SK-N-SH (cell line): ENCODE measurements at regions not wholly inside any gene's neighbourhood (a gene's known extent, or its start where the extent isn't known, plus 50 kb on each side); places are given as distances from the start of the nearest gene placed in this dataset.
A peak's percentile ranks its signal among the peaks of the same experiment; 100 is the strongest.

Experiments
- CTCF ChIA-PET: fragments of 300-600, 350-600 bp; formaldehyde crosslinking; extraction: SDS; loops from one replicate; lab custom pipeline; 2021; lab: Yijun Ruan, JAX
- POLR2A ChIA-PET: fragments of 350-600 bp; sonication (Branson Sonifier 250); formaldehyde crosslinking; extraction: SDS; loops from one replicate; lab custom pipeline; 2020; ENCODE audit warnings: antibody characterized with exemption, inconsistent platforms; lab: Yijun Ruan, JAX
- DNase-seq: peaks from one replicate; pipeline ENCODE4 v3.0.0; 2012
- H2AFZ ChIP-seq: fragments of 200-600 bp; sonication (generic); 2 replicates; pipeline ENCODE4 v1.8.1; 2016; ENCODE audit warnings: antibody characterized with exemption, mild to moderate bottlenecking, low read depth
- H3F3A ChIP-seq: fragments of 200-600 bp; sonication (generic); replicated peaks from 2 replicates; pipeline ENCODE3; 2016; ENCODE audit warnings: antibody characterized with exemption, mild to moderate bottlenecking; ENCODE audit not compliant: insufficient read depth
- H3K27ac ChIP-seq, 2 experiments: fragments of 200-500 bp in 1 of 2; fragments of 200-600 bp in 1 of 2; sonication (Bioruptor generic) in 1 of 2; sonication (generic), shearing (Covaris generic) in 1 of 2; 2 replicates each; pipeline versions ENCODE4 v1.5.1 to v1.6.1; 2014 to 2016; ENCODE audit warnings: low read depth in 2 of 2, inconsistent platforms in 1 of 2, low read length in 1 of 2, mild to moderate bottlenecking in 1 of 2, mixed read lengths in 1 of 2
- H3K27me3 ChIP-seq: fragments of 200-600 bp; sonication (generic), shearing (Covaris generic); 2 replicates; pipeline ENCODE4 v1.6.1; 2016; ENCODE audit warnings: mixed run types; ENCODE audit not compliant: insufficient read depth
- H3K36me3 ChIP-seq, 2 experiments: fragments of 200-500 bp in 1 of 2; fragments of 200-600 bp in 1 of 2; sonication (Bioruptor generic) in 1 of 2; sonication (generic) in 1 of 2; replicated peaks in 1 of 2; 2 replicates each; pipeline versions ENCODE3 to v1.5.1; 2014 to 2016; ENCODE audit warnings: low read length in 1 of 2, mild to moderate bottlenecking in 1 of 2; ENCODE audit not compliant: insufficient read depth in 2 of 2, control insufficient read depth in 1 of 2
- H3K4me1 ChIP-seq, 2 experiments: fragments of 200-500 bp in 1 of 2; fragments of 200-600 bp in 1 of 2; sonication (Bioruptor generic) in 1 of 2; sonication (generic), shearing (Covaris generic) in 1 of 2; 2 replicates each; pipeline versions ENCODE4 v1.5.1 to v1.6.1; 2014 to 2016; ENCODE audit warnings: low read depth in 1 of 2, low read length in 1 of 2, mixed run types in 1 of 2; ENCODE audit not compliant: insufficient read depth in 2 of 2, control insufficient read depth in 1 of 2
- H3K4me2 ChIP-seq: fragments of 200-600 bp; sonication (generic), shearing (Covaris generic); 2 replicates; pipeline ENCODE4 v1.6.1; 2017; ENCODE audit warnings: mixed run types
- H3K4me3 ChIP-seq, 2 experiments: fragments of 200-500 bp in 1 of 2; fragments of 200-600 bp in 1 of 2; sonication (Bioruptor generic) in 1 of 2; sonication (generic), shearing (Covaris generic) in 1 of 2; 2 replicates each; pipeline versions ENCODE4 v1.5.1 to v1.8.1; 2014 to 2016; ENCODE audit warnings: low read depth in 2 of 2, inconsistent platforms in 1 of 2, low read length in 1 of 2, mild to moderate bottlenecking in 1 of 2, mixed read lengths in 1 of 2, moderate library complexity in 1 of 2
- H3K79me2 ChIP-seq: fragments of 200-600 bp; sonication (generic); 2 replicates; pipeline ENCODE4 v1.8.1; 2017; ENCODE audit warnings: mild to moderate bottlenecking; ENCODE audit not compliant: insufficient read depth
- H3K9ac ChIP-seq: fragments of 200-600 bp; sonication (generic); 2 replicates; pipeline ENCODE4 v1.6.1; 2017; ENCODE audit warnings: mixed run types
- H3K9me2 ChIP-seq: fragments of 200-600 bp; sonication (generic); 2 replicates; pipeline ENCODE4 v1.6.1; 2017; ENCODE audit warnings: mixed run types
- H3K9me3 ChIP-seq: fragments of 200-600 bp; sonication (generic); 2 replicates; pipeline ENCODE4 v1.6.1; 2017; ENCODE audit warnings: mixed run types, mild to moderate bottlenecking, moderate library complexity
- H4K20me1 ChIP-seq: fragments of 200-600 bp; sonication (generic); 2 replicates; pipeline ENCODE4 v1.6.1; 2017; ENCODE audit warnings: mild to moderate bottlenecking, mixed run types; ENCODE audit not compliant: insufficient read depth
- ELF1 ChIP-seq: IDR thresholded peaks from 2 replicates; pipeline ENCODE4 v1.4.0; 2012
- EP300 ChIP-seq, 2 experiments: IDR thresholded peaks; 2 replicates each; pipeline versions ENCODE4 v1.4.0 to v1.6.1; 2012; ENCODE audit warnings: borderline replicate concordance in 1 of 2, low read depth in 1 of 2, low read length in 1 of 2
- EZH2phosphoT487 ChIP-seq: fragments of 200-600 bp; sonication (generic); IDR thresholded peaks from 2 replicates; pipeline ENCODE4 v1.6.1; 2017; ENCODE audit warnings: low read depth, mixed run types, mild to moderate bottlenecking, antibody characterized with exemption, moderate library complexity, borderline replicate concordance
- FOXM1 ChIP-seq: IDR thresholded peaks from 2 replicates; pipeline ENCODE4 v1.4.0; 2012; ENCODE audit warnings: low read depth, mild to moderate bottlenecking
- GABPA ChIP-seq: IDR thresholded peaks from 2 replicates; pipeline ENCODE4 v1.4.0; 2012; ENCODE audit warnings: low read depth, mild to moderate bottlenecking
- GATA2 ChIP-seq: sonication (generic); formaldehyde crosslinking; IDR thresholded peaks from 2 replicates; pipeline ENCODE4 v1.5.0; 2020; ENCODE audit warnings: mild to moderate bottlenecking, missing genetic modification reagents
- IRF3 ChIP-seq: fragments of 150-350 bp; IDR thresholded peaks from 2 replicates; pipeline ENCODE4 v1.6.1; 2016; ENCODE audit warnings: mild to moderate bottlenecking, low read depth, low read length
- JUND ChIP-seq: IDR thresholded peaks from 2 replicates; pipeline ENCODE4 v1.4.0; 2012
- MXI1 ChIP-seq: IDR thresholded peaks from 2 replicates; pipeline ENCODE4 v1.6.1; 2012; ENCODE audit warnings: mild to moderate bottlenecking, low read depth, low read length, improper control_type of control experiment
- NFIC ChIP-seq: IDR thresholded peaks from 2 replicates; pipeline ENCODE4 v1.4.0; 2012; ENCODE audit warnings: borderline replicate concordance
- NRF1 ChIP-seq: IDR thresholded peaks from 2 replicates; pipeline ENCODE4 v1.6.1; 2012; ENCODE audit warnings: low read depth, mild to moderate bottlenecking, low read length
- PBX3 ChIP-seq: IDR thresholded peaks from 2 replicates; pipeline ENCODE4; 2012
- POLR2AphosphoS5 ChIP-seq: IDR thresholded peaks from 2 replicates; pipeline ENCODE4 v1.6.1; 2012; ENCODE audit warnings: low read depth, low read length
- RCOR1 ChIP-seq: fragments of 150-350 bp; IDR thresholded peaks from 2 replicates; pipeline ENCODE4 v1.6.1; 2017; ENCODE audit warnings: antibody characterized with exemption, low read length
- RFX5 ChIP-seq: IDR thresholded peaks from 2 replicates; pipeline ENCODE4 v1.6.1; 2012; ENCODE audit warnings: mild to moderate bottlenecking, improper control_type of control experiment, low read length
- RXRA ChIP-seq: IDR thresholded peaks from 2 replicates; pipeline ENCODE4 v1.4.0; 2012; ENCODE audit warnings: low read depth, mild to moderate bottlenecking, borderline replicate concordance
- SIN3A ChIP-seq: IDR thresholded peaks from 2 replicates; pipeline ENCODE4 v1.6.1; 2012; ENCODE audit warnings: low read depth, mild to moderate bottlenecking, low read length, moderate library complexity, borderline replicate concordance
- TAF1 ChIP-seq: IDR thresholded peaks from 2 replicates; pipeline ENCODE4 v1.6.1; 2012; ENCODE audit warnings: low read depth, mild to moderate bottlenecking, low read length, moderate library complexity, borderline replicate concordance
- TEAD4 ChIP-seq: IDR thresholded peaks from 2 replicates; pipeline ENCODE4 v1.4.0; 2012; ENCODE audit warnings: mild to moderate bottlenecking, borderline replicate concordance; ENCODE audit not compliant: insufficient read depth
- USF2 ChIP-seq: fragments of 150-350 bp; IDR thresholded peaks from 2 replicates; pipeline ENCODE4 v1.6.1; 2017; ENCODE audit warnings: antibody characterized with exemption, low read length, low read depth, borderline replicate concordance
- YY1 ChIP-seq: IDR thresholded peaks from 2 replicates; pipeline ENCODE4 v1.4.0; 2012; ENCODE audit warnings: low read depth, mild to moderate bottlenecking
- ZBTB33 ChIP-seq: IDR thresholded peaks from 2 replicates; pipeline ENCODE4 v1.4.0; 2012; ENCODE audit warnings: low read depth, borderline replicate concordance
- WGBS: methylation state at CpG from one replicate; pipeline ENCODE4 v1.1.6; 2017; ENCODE audit warnings: low lambda C conversion rate; 5-methylcytosine and 5-hydroxymethylcytosine counted together

- TF ChIP-seq NRF1 = no peak
- no peak for TF ChIP-seq JUND
- TF ChIP-seq NFIC = no peak
- TF ChIP-seq EP300 (IDR thresholded peaks at IDR 0.05; ENCODE audit: borderline replicate concordance in 1 of 2, low read depth in 1 of 2, low read length in 1 of 2) = no peak
- no peak for TF ChIP-seq USF2
- Histone ChIP-seq H3K4me1 (peaks cover 2 to 7% of the 10 kb centered on the region in 2 experiments; a peak in 2 of 4 replicates), H4K20me1 (no peaks in the 10 kb centered on the region), H3K27me3 (no peaks in the 10 kb centered on the region), H3K9me2 (no peaks in the 10 kb centered on the region), H3K4me2 (no peak overlapping the region), H3K79me2 (no peaks in the 10 kb centered on the region), H2AFZ (no peak overlapping the region), H3K27ac (no peak overlapping the region), H3K9me3 (peaks cover 16% of the 10 kb centered on the region; the same call in 1 of the 2 replicates), H3F3A (peaks cover 9% of the 10 kb centered on the region), H3K4me3 (no peak overlapping the region), H3K9ac (no peak overlapping the region), H3K36me3 (no peaks in the 10 kb centered on the region)
- DNase-seq = no peak
- 94% methylated on average over 3 of the region's 3 CpGs for WGBS
- ChIA-PET CTCF (no interaction called here), POLR2A (no interaction called here)
Measured at GRCh38 chr3:30318110-30318509, 288.3 kb upstream of the TGFBR2 start.

- Histone ChIP-seq H3K27me3 (no peaks in the 10 kb centered on the region), H3K9me2 (no peaks in the 10 kb centered on the region), H4K20me1 (no peaks in the 10 kb centered on the region), H3K27ac (no peak overlapping the region; a peak in 1 of 4 replicates), H3K4me1 (peaks cover 2 to 7% of the 10 kb centered on the region in 2 experiments; a peak in 2 of 4 replicates), H3F3A (peaks cover 9% of the 10 kb centered on the region), H3K79me2 (no peaks in the 10 kb centered on the region), H3K4me2 (no peak overlapping the region), H3K4me3 (no peak overlapping the region), H2AFZ (no peak overlapping the region), H3K9me3 (peaks cover 16% of the 10 kb centered on the region; the same call in 1 of the 2 replicates), H3K9ac (no peak overlapping the region), H3K36me3 (no peaks in the 10 kb centered on the region)
- ChIA-PET POLR2A (no interaction called here), CTCF (interaction anchor here (0.7 to 2.3 kb wide), 13 partner anchors 9 to 613 kb away, joined by 3 to 12 read pairs (median 3); no protein-coding TSS in a partner anchor)
- peak; percentile 8 for DNase-seq
- TF ChIP-seq TAF1 (no peak), EZH2phosphoT487 (no peak), YY1 (no peak), ZBTB33 (no peak), SIN3A (no peak), MXI1 (no peak), RCOR1 (no peak), POLR2AphosphoS5 (no peak), TEAD4 (no peak), NRF1 (no peak), RXRA (no peak), NFIC (peak; percentile 73; the same call in 1 of the 2 replicates), FOXM1 (no peak), USF2 (no peak), PBX3 (no peak), RFX5 (no peak), ELF1 (no peak), GATA2 (no peak), GABPA (no peak), IRF3 (no peak)
Measured at GRCh38 chr3:30319713-30320112, 286.7 kb upstream of the TGFBR2 start.
